Esophagus (tissue), 2 donors: ENCODE measurements at regions not wholly inside any gene's neighbourhood (a gene's known extent, or its start where the extent isn't known, plus 50 kb on each side); places are given as distances from the start of the nearest gene placed in this dataset.

ENCODE experiments used
- H3K27ac ChIP-seq, 2 donors: one replicate each; pipeline ENCODE4 v1.5.1; 2013; ENCODE audit warnings: low read depth in 2 of 2, mild to moderate bottlenecking in 2 of 2, inconsistent platforms in 1 of 2, low read length in 1 of 2, moderate library complexity in 1 of 2
- H3K27me3 ChIP-seq, 2 donors: one replicate each; pipeline ENCODE4 v1.6.1; 2013; ENCODE audit warnings: low read length in 2 of 2, control low read depth in 1 of 2, mild to moderate bottlenecking in 1 of 2; ENCODE audit not compliant: insufficient read depth in 2 of 2, control insufficient read depth in 1 of 2
- H3K36me3 ChIP-seq, 2 donors: one replicate each; pipeline ENCODE4 v1.6.1; 2013; ENCODE audit warnings: low read length in 1 of 2; ENCODE audit not compliant: control insufficient read depth in 2 of 2, insufficient read depth in 2 of 2
- H3K4me1 ChIP-seq, 2 donors: one replicate each; pipeline ENCODE4 v1.6.1; 2013; ENCODE audit warnings: low read length in 1 of 2; ENCODE audit not compliant: control insufficient read depth in 2 of 2, insufficient read depth in 2 of 2
- H3K4me3 ChIP-seq, 2 donors: one replicate each; pipeline ENCODE4 v1.5.1; 2013; ENCODE audit warnings: low read length in 2 of 2, mild to moderate bottlenecking in 2 of 2, low read depth in 1 of 2, moderate library complexity in 1 of 2
- H3K9me3 ChIP-seq, 2 donors: one replicate each; pipeline ENCODE4 v1.6.1; 2013; ENCODE audit warnings: mild to moderate bottlenecking in 2 of 2, low read depth in 1 of 2, low read length in 1 of 2, moderate library complexity in 1 of 2; ENCODE audit not compliant: control insufficient read depth in 2 of 2, insufficient read depth in 1 of 2
- WGBS, 2 donors: extraction: QIAGEN DNeasy Blood & Tissue Kit; methylation state at CpG; one replicate each; pipeline ENCODE4 v1.1.7; 2013; 5-methylcytosine and 5-hydroxymethylcytosine counted together
- donor health status: healthy with polysubstance abuse.
- donor health status: Bipolar disorder and iron deficiency.

- Histone ChIP-seq H3K27me3 (no peaks in the 10 kb centered on the region), H3K36me3 (no peaks in the 10 kb centered on the region), H3K9me3 (no peaks in the 10 kb centered on the region), H3K4me3 (no peak overlapping the region), H3K4me1 (no peaks in the 10 kb centered on the region), H3K27ac (no peak overlapping the region)
- WGBS, 2 donors = 56 to 57% methylated on average over 2 of the region's 2 CpGs
Measured at GRCh38 chr18:42168487-42168886, 213.5 kb downstream of the PIK3C3 start.

GRCh38 chr18:42168907-42169306 lies 213.9 kb downstream of the PIK3C3 start:
- H3K27ac ChIP-seq = no peak overlapping the region
- H3K27me3 ChIP-seq = no peaks in the 10 kb centered on the region
- no peaks in the 10 kb centered on the region for H3K36me3 ChIP-seq
- 45 to 53% methylated on average over 3 of the region's 3 CpGs for WGBS, 2 donors
- H3K4me3 ChIP-seq = no peak overlapping the region
- no peaks in the 10 kb centered on the region for H3K4me1 ChIP-seq
- H3K9me3 ChIP-seq = no peaks in the 10 kb centered on the region

GRCh38 chr18:42174909-42175308 lies 219.9 kb downstream of the PIK3C3 start:
- Histone ChIP-seq H3K36me3 (no peaks in the 10 kb centered on the region), H3K27me3 (no peaks in the 10 kb centered on the region), H3K27ac (no peak overlapping the region), H3K4me3 (no peak overlapping the region), H3K9me3 (no peaks in the 10 kb centered on the region), H3K4me1 (no peaks in the 10 kb centered on the region)
- 90 to 95% methylated on average over 1 of the region's 1 CpG for WGBS, 2 donors

- Histone ChIP-seq H3K27ac (no peak overlapping the region), H3K36me3 (no peaks in the 10 kb centered on the region), H3K9me3 (no peaks in the 10 kb centered on the region), H3K4me3 (no peak overlapping the region), H3K27me3 (no peaks in the 10 kb centered on the region), H3K4me1 (no peaks in the 10 kb centered on the region)
- 77% methylated on average over 3 of the region's 3 CpGs for WGBS, 2 donors
Measured at GRCh38 chr18:42176599-42176998, 221.6 kb downstream of the PIK3C3 start.

- Histone ChIP-seq H3K9me3 (no peaks in the 10 kb centered on the region), H3K36me3 (no peaks in the 10 kb centered on the region), H3K27me3 (no peaks in the 10 kb centered on the region), H3K4me1 (no peaks in the 10 kb centered on the region), H3K4me3 (no peak overlapping the region), H3K27ac (no peak overlapping the region)
- WGBS, 2 donors = 55 to 73% methylated on average over 1 of the region's 1 CpG
Measured at GRCh38 chr18:42177390-42177789, 222.4 kb downstream of the PIK3C3 start.

- Histone ChIP-seq H3K27me3 (no peaks in the 10 kb centered on the region), H3K4me3 (no peak overlapping the region), H3K4me1 (no peaks in the 10 kb centered on the region), H3K36me3 (no peaks in the 10 kb centered on the region), H3K27ac (no peak overlapping the region), H3K9me3 (no peaks in the 10 kb centered on the region)
- 90 to 100% methylated on average over 1 of the region's 1 CpG for WGBS, 2 donors
Measured at GRCh38 chr18:42178376-42179080, 223.5 kb downstream of the PIK3C3 start.

- H3K9me3 ChIP-seq = no peaks in the 10 kb centered on the region
- no peak overlapping the region for H3K27ac ChIP-seq
- no peaks in the 10 kb centered on the region for H3K36me3 ChIP-seq
- H3K4me1 ChIP-seq = peaks cover 0 to 3% of the 10 kb centered on the region in 2 donors
- 87 to 91% methylated on average over 6 of the region's 6 CpGs for WGBS, 2 donors
- no peaks in the 10 kb centered on the region for H3K27me3 ChIP-seq
- H3K4me3 ChIP-seq = no peak overlapping the region
Measured at GRCh38 chr18:42179542-42180121, 224.6 kb downstream of the PIK3C3 start.

GRCh38 chr18:42181474-42181873 lies 226.4 kb downstream of the PIK3C3 start:
- Histone ChIP-seq H3K4me1 (peaks cover 0 to 3% of the 10 kb centered on the region in 2 donors), H3K9me3 (no peaks in the 10 kb centered on the region), H3K27me3 (no peaks in the 10 kb centered on the region), H3K36me3 (no peaks in the 10 kb centered on the region), H3K27ac (no peak overlapping the region), H3K4me3 (no peak overlapping the region)
- 78 to 85% methylated on average over 3 of the region's 3 CpGs for WGBS, 2 donors

- no peaks in the 10 kb centered on the region for H3K36me3 ChIP-seq
- H3K27ac ChIP-seq = no peak overlapping the region
- peaks cover 0 to 3% of the 10 kb centered on the region in 2 donors for H3K4me1 ChIP-seq
- H3K4me3 ChIP-seq = no peak overlapping the region
- no peaks in the 10 kb centered on the region for H3K27me3 ChIP-seq
- no peaks in the 10 kb centered on the region for H3K9me3 ChIP-seq
- WGBS, 2 donors = 61 to 65% methylated on average over 7 of the region's 7 CpGs
Measured at GRCh38 chr18:42182728-42183700, 228.0 kb downstream of the PIK3C3 start.
